OCI-LY3 (cell line): ENCODE measurements at regions not wholly inside any gene's neighbourhood (a gene's known extent, or its start where the extent isn't known, plus 50 kb on each side); places are given as distances from the start of the nearest gene placed in this dataset.

Experiments
- EZH2phosphoT487 ChIP-seq: fragments of 200-600 bp; shearing (Covaris generic); IDR thresholded peaks from 2 replicates; pipeline ENCODE4 v1.6.1; 2018; ENCODE audit warnings: antibody characterized with exemption, mixed run types, low read depth
- TF ChIP-seq, protein P1 (sequence below): fragments of 200-600, 300-600 bp; sonication (generic); IDR thresholded peaks from 2 replicates; pipeline ENCODE4 v1.5.1; 2014; ENCODE audit warnings: antibody characterized with exemption, low read length, low read depth

DNA sequence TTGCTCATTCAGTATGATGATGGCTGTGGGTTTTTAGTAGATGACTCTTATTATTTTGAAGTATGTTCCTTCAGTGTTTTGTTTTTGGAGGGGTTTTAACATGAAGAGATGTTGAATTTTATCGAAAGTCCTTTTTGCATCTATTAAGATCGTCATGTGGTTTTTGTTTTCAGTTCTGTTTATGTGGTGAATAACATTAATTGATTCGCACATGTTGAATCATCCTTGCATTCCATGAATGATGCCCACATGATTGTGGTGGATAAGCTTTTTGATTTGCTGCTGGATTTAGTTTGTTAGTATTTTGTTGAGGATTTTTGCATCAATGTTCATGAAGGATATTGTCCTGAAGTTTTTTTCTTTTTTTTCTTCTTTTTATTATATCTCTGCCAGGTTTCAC is 347.4 kb upstream of the EPHA5 start:
- TF ChIP-seq EZH2phosphoT487 = no peak
- TF ChIP-seq, protein P1, sequence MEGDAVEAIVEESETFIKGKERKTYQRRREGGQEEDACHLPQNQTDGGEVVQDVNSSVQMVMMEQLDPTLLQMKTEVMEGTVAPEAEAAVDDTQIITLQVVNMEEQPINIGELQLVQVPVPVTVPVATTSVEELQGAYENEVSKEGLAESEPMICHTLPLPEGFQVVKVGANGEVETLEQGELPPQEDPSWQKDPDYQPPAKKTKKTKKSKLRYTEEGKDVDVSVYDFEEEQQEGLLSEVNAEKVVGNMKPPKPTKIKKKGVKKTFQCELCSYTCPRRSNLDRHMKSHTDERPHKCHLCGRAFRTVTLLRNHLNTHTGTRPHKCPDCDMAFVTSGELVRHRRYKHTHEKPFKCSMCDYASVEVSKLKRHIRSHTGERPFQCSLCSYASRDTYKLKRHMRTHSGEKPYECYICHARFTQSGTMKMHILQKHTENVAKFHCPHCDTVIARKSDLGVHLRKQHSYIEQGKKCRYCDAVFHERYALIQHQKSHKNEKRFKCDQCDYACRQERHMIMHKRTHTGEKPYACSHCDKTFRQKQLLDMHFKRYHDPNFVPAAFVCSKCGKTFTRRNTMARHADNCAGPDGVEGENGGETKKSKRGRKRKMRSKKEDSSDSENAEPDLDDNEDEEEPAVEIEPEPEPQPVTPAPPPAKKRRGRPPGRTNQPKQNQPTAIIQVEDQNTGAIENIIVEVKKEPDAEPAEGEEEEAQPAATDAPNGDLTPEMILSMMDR = no peak
